Vagina (tissue), 2 donors: ENCODE measurements at regions not wholly inside any gene's neighbourhood (a gene's known extent, or its start where the extent isn't known, plus 50 kb on each side); places are given as distances from the start of the nearest gene placed in this dataset.

Experiments
- DNase-seq, 2 donors: peaks; one replicate each; pipeline ENCODE4 v3.0.0-alpha.2; 2017; ENCODE audit errors: extremely low spot score in 2 of 2
- H3K27ac ChIP-seq: fragments of 200-600 bp; sonication (generic); one replicate; pipeline ENCODE4 v1.5.1; 2019
- H3K27me3 ChIP-seq: fragments of 200-600 bp; sonication (generic); one replicate; pipeline ENCODE4 v1.5.1; 2019
- H3K36me3 ChIP-seq, 2 donors: fragments of 200-600 bp; sonication (generic); one replicate each; pipeline ENCODE4 v1.5.1; 2017 to 2019
- H3K4me1 ChIP-seq: fragments of 200-600 bp; sonication (generic); one replicate; pipeline ENCODE4 v1.5.1; 2019
- H3K4me3 ChIP-seq, 2 donors: fragments of 200-600 bp; sonication (generic); 1 replicate in 1 of 2; 2 replicates in 1 of 2; pipeline ENCODE4 v1.5.1; 2016 to 2019
- H3K9me3 ChIP-seq: fragments of 200-600 bp; sonication (generic); one replicate; pipeline ENCODE4 v1.5.1; 2019
- POLR2A ChIP-seq, 2 donors: fragments of 450-650 bp; IDR thresholded peaks; one replicate each; pipeline ENCODE4 v1.6.1; 2017; ENCODE audit warnings: antibody characterized with exemption in 2 of 2, mild to moderate bottlenecking in 2 of 2, moderate library complexity in 2 of 2
- POLR2AphosphoS5 ChIP-seq, 2 donors: sonication (generic); formaldehyde crosslinking; IDR thresholded peaks; one replicate each; pipeline ENCODE4 v1.9.0; 2017; ENCODE audit warnings: antibody characterized with exemption in 2 of 2, mild to moderate bottlenecking in 2 of 2, low read depth in 1 of 2; ENCODE audit not compliant: insufficient read depth in 1 of 2
- intact Hi-C: fragments of 100-400 bp; cut with DNase I; formaldehyde crosslinking; loops from one replicate; pipeline ENCODE4 v1.15.1; 2023
- TF ChIP-seq, protein P1 (sequence below), 3 experiments: fragments of 450-650 bp in 2 of 3; fragments of 200-600 bp in 1 of 3; sonication (generic) in 1 of 3; IDR thresholded peaks; one replicate each; pipeline ENCODE4 v1.5.1; 2017 to 2019; ENCODE audit warnings: antibody characterized with exemption in 3 of 3, mild to moderate bottlenecking in 2 of 3, moderate library complexity in 2 of 3

DNA sequence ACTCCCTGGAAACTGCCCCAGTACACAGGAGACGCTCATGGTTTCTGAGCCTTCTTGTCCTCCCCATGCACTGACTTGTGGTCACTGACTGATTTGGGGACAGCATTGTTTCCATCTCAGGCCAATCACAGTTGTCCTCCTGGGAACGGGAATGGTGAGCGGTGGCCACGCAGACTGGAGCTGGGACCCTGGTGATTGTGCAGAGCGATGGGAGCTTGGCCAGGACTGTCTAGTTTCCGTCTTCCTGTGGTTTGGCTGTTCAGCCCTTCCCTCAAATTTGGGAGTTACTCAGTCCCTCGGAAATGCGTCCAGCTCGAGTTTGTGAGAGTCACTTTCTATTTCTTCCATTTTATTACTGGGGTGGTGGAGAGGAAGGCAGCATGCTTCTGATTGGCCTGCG is 250.9 kb downstream of the ACTR3B start:
- Histone ChIP-seq H3K27me3 (no peaks in the 10 kb centered on the region), H3K4me1 (no peaks in the 10 kb centered on the region), H3K27ac (no peak overlapping the region), H3K36me3 (no peaks in the 10 kb centered on the region), H3K4me3 (no peak overlapping the region), H3K9me3 (no peaks in the 10 kb centered on the region)
- TF ChIP-seq POLR2A (IDR thresholded peaks at IDR 0.05) (no peak), POLR2AphosphoS5 (IDR thresholded peaks at IDR 0.05; ENCODE audit: insufficient read depth in 1 of 2, low read depth in 1 of 2) (no peak)
- TF ChIP-seq, protein P1, sequence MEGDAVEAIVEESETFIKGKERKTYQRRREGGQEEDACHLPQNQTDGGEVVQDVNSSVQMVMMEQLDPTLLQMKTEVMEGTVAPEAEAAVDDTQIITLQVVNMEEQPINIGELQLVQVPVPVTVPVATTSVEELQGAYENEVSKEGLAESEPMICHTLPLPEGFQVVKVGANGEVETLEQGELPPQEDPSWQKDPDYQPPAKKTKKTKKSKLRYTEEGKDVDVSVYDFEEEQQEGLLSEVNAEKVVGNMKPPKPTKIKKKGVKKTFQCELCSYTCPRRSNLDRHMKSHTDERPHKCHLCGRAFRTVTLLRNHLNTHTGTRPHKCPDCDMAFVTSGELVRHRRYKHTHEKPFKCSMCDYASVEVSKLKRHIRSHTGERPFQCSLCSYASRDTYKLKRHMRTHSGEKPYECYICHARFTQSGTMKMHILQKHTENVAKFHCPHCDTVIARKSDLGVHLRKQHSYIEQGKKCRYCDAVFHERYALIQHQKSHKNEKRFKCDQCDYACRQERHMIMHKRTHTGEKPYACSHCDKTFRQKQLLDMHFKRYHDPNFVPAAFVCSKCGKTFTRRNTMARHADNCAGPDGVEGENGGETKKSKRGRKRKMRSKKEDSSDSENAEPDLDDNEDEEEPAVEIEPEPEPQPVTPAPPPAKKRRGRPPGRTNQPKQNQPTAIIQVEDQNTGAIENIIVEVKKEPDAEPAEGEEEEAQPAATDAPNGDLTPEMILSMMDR (IDR thresholded peaks at IDR 0.05): no peak
- intact Hi-C loops: no loop called here
- no peak for DNase-seq

DNA sequence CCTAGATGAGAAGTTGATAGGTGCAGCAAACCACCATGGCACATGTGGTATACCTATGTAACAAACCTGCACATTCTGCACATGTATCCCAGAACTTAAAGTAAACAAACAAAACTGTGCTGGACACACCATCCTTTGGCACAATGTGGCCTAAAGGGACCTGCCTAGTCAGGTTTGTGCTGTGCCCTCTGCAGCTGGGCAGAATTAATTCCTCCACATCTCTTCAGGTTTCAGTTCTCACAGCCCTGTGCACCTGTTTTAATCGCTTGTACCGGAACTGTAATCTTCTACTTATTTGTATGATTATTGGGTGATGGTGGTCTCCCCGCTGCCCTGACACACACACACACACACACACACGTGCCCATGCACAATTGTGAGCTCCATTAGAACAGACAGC is 252.7 kb downstream of the ACTR3B start:
- intact Hi-C loops: no loop called here
- no peaks in the 10 kb centered on the region for H3K9me3 ChIP-seq
- no peak for DNase-seq
- no peak overlapping the region for H3K27ac ChIP-seq
- H3K27me3 ChIP-seq: no peaks in the 10 kb centered on the region
- no peaks in the 10 kb centered on the region for H3K4me1 ChIP-seq
- no peaks in the 10 kb centered on the region for H3K36me3 ChIP-seq
- TF ChIP-seq, protein P1 (IDR thresholded peaks at IDR 0.05): no peak
- no peak for TF ChIP-seq POLR2A (IDR thresholded peaks at IDR 0.05)
- no peak for TF ChIP-seq POLR2AphosphoS5 (IDR thresholded peaks at IDR 0.05; ENCODE audit: insufficient read depth in 1 of 2, low read depth in 1 of 2)
- no peak overlapping the region for H3K4me3 ChIP-seq

DNA sequence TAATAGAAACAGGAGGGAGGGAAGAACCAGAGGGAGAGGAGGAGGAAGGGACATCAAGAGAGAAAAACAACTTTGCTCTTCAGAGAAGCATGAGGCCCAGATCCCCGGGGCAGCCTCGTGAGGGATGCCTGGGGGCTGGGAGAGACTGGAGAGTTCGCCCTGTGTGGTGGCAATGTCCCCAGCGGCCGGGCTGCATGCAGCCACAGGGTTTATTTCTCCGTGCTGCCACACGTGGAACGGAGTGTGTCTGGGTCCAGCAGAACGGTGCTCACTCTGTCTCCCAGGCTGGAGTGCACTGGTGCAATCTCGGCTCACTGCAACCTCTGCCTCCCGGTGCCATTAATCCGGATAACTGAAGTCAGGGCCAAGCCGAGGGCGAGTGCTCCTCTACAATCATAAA is 257.7 kb downstream of the ACTR3B start:
- H3K27me3 ChIP-seq: no peaks in the 10 kb centered on the region
- DNase-seq: peak in 1 of 2 donors; percentile 77
- no peak overlapping the region for H3K27ac ChIP-seq
- no peaks in the 10 kb centered on the region for H3K9me3 ChIP-seq
- no peak overlapping the region for H3K4me3 ChIP-seq
- TF ChIP-seq POLR2A (IDR thresholded peaks at IDR 0.05) (no peak), POLR2AphosphoS5 (IDR thresholded peaks at IDR 0.05; ENCODE audit: insufficient read depth in 1 of 2, low read depth in 1 of 2) (no peak)
- TF ChIP-seq, protein P1 (IDR thresholded peaks at IDR 0.05): no peak
- no peaks in the 10 kb centered on the region for H3K36me3 ChIP-seq
- intact Hi-C loops: no loop called here
- H3K4me1 ChIP-seq: no peaks in the 10 kb centered on the region

DNA sequence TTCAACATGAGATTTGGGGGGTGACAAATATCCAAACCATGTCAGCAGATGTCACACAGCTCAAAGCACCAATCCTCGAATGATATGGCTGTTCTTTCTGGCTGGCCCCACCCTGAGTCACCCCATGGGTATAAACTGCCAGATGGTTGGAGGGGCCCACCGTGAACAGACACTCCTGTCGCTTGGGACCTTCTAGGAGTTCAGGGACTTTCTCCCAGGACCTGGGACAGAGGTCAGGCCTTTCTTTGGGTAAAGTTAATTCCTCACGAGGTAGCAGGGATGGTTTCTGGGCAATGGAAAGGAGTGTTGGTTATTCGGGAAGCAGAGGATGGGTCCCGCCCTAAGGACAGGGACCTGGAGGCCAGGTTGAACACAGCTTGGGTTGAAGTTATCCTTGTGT is 262.0 kb downstream of the ACTR3B start:
- Histone ChIP-seq H3K4me1 (no peaks in the 10 kb centered on the region), H3K9me3 (no peaks in the 10 kb centered on the region), H3K36me3 (no peaks in the 10 kb centered on the region), H3K27ac (no peak overlapping the region), H3K4me3 (no peak overlapping the region), H3K27me3 (no peaks in the 10 kb centered on the region)
- peak in 1 of 2 donors; percentile 67 for DNase-seq
- intact Hi-C loops: no loop called here
- TF ChIP-seq POLR2A (IDR thresholded peaks at IDR 0.05) (no peak), POLR2AphosphoS5 (IDR thresholded peaks at IDR 0.05; ENCODE audit: insufficient read depth in 1 of 2, low read depth in 1 of 2) (no peak)
- TF ChIP-seq, protein P1 (IDR thresholded peaks at IDR 0.05): no peak

DNA sequence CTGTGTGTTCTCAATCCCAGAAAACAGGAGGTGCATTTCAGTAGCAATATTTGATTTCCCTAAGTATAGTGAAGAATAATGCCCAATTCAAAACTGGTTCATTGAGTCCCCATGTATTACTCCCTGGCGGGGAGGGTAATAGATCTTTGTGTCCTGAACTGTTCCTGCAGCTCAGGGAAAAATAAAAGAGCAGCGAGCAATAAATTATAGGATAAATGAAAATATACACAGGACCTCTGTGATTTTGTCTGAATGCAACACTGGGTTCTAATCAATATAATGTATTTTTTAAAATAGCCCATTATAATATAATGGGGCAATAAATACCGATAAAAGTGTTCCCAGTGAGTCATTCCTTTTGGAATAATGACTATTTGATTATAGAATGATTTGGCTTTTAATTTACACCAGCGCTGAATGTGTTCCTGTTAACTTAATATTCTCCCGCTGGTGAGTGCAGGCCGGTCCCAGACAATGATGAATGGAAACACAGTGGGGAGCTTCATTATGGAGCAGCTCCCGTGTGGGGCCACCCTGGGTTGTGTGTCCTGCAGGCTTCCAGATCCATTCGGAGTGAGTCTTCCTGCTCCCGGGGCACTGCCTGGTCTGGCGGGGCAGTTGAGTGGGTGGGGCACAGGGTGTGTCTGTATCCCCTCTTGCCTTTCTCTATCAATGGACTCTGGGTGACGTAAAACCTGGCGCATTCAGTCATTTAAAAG is 263.1 kb downstream of the ACTR3B start:
- intact Hi-C loops: no loop called here
- no peak overlapping the region for H3K27ac ChIP-seq
- no peaks in the 10 kb centered on the region for H3K4me1 ChIP-seq
- H3K4me3 ChIP-seq: no peak overlapping the region
- no peak for DNase-seq
- H3K27me3 ChIP-seq: no peaks in the 10 kb centered on the region
- TF ChIP-seq POLR2AphosphoS5 (IDR thresholded peaks at IDR 0.05; ENCODE audit: insufficient read depth in 1 of 2, low read depth in 1 of 2): no peak
- TF ChIP-seq, protein P1 (IDR thresholded peaks at IDR 0.05): no peak
- TF ChIP-seq POLR2A (IDR thresholded peaks at IDR 0.05): no peak
- H3K9me3 ChIP-seq: no peaks in the 10 kb centered on the region
- H3K36me3 ChIP-seq: no peaks in the 10 kb centered on the region
